HG03060 (cell line): ENCODE measurements at regions not wholly inside any gene's neighbourhood (a gene's known extent, or its start where the extent isn't known, plus 50 kb on each side); places are given as distances from the start of the nearest gene placed in this dataset.
"Not testable (repeated sequence)": the region's sequence is repeated elsewhere in the genome, so short reads cannot be mapped to it uniquely, and the experiment has no call there.

Source experiments
- ATAC-seq: cut with Tn5 transposase; IDR thresholded peaks from one replicate; pipeline ENCODE4 v1.9.1; 2021; ENCODE audit warnings: low read depth, moderate number of reproducible peaks; ENCODE audit not compliant: unreplicated experiment

GRCh38 chr7:49643736-49644135 lies 129.7 kb upstream of the VWC2 start:
- no peak for ATAC-seq

GRCh38 chr7:49644396-49645166 lies 128.9 kb upstream of the VWC2 start:
- ATAC-seq: no peak

GRCh38 chr7:49645296-49645695 lies 128.1 kb upstream of the VWC2 start:
- no peak for ATAC-seq

- ATAC-seq: no peak
Measured at GRCh38 chr7:49660170-49660783, 113.2 kb upstream of the VWC2 start.

GRCh38 chr7:49660976-49661375 lies 112.5 kb upstream of the VWC2 start:
- no peak for ATAC-seq

GRCh38 chr7:49665963-49666362 lies 107.5 kb upstream of the VWC2 start:
- ATAC-seq: not testable (repeated sequence)

- no peak for ATAC-seq
Measured at GRCh38 chr7:49666764-49667163, 106.7 kb upstream of the VWC2 start.

- ATAC-seq: no peak
Measured at GRCh38 chr7:49669285-49669684, 104.2 kb upstream of the VWC2 start.

GRCh38 chr7:49669692-49670260 lies 103.7 kb upstream of the VWC2 start:
- ATAC-seq: no peak

GRCh38 chr7:49670991-49671390 lies 102.4 kb upstream of the VWC2 start:
- no peak for ATAC-seq

GRCh38 chr7:49692516-49692915 lies 80.9 kb upstream of the VWC2 start:
- ATAC-seq: no peak

- ATAC-seq: no peak
Measured at GRCh38 chr7:49695971-49696370, 77.5 kb upstream of the VWC2 start.

GRCh38 chr7:49700841-49701240 lies 72.6 kb upstream of the VWC2 start:
- ATAC-seq: no peak

GRCh38 chr7:49702099-49702498 lies 71.3 kb upstream of the VWC2 start:
- ATAC-seq: no peak

GRCh38 chr7:49703337-49703736 lies 70.1 kb upstream of the VWC2 start:
- ATAC-seq: no peak

- ATAC-seq: no peak
Measured at GRCh38 chr7:49703881-49704280, 69.6 kb upstream of the VWC2 start.

- ATAC-seq: no peak
Measured at GRCh38 chr7:49706106-49706505, 67.3 kb upstream of the VWC2 start.

GRCh38 chr7:49707891-49708290 lies 65.5 kb upstream of the VWC2 start:
- no peak for ATAC-seq

GRCh38 chr7:49708590-49708989 lies 64.8 kb upstream of the VWC2 start:
- ATAC-seq: no peak

- not testable (repeated sequence) for ATAC-seq
Measured at GRCh38 chr7:49711072-49711723, 62.2 kb upstream of the VWC2 start.

- ATAC-seq: no peak
Measured at GRCh38 chr7:49714182-49714581, 59.3 kb upstream of the VWC2 start.
